ENCODE measurements at regions not wholly inside any gene's neighbourhood (a gene's known extent, or its start where the extent isn't known, plus 50 kb on each side); places are given as distances from the start of the nearest gene placed in this dataset.

DNA sequence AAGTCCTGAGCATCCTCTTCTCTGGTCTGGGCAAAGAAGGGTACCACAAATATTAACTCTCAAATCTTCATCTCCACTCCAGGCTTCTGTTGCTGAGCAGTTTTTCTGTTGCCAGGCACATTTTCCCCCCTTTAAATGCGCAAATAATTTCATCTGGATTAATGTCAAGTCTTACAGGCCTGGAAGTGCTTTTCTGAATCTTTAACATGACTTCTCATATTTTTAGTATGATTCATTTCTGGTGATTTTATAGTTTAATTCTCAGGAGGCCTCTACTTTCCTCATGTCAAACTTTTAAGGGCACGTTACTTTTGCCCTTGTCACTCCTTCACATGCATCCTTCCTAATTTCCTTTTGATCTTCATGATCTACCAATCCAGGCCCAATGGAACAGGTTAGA lies 510.2 kb downstream of the METTL15 start:
- TF ChIP-seq, protein P1, sequence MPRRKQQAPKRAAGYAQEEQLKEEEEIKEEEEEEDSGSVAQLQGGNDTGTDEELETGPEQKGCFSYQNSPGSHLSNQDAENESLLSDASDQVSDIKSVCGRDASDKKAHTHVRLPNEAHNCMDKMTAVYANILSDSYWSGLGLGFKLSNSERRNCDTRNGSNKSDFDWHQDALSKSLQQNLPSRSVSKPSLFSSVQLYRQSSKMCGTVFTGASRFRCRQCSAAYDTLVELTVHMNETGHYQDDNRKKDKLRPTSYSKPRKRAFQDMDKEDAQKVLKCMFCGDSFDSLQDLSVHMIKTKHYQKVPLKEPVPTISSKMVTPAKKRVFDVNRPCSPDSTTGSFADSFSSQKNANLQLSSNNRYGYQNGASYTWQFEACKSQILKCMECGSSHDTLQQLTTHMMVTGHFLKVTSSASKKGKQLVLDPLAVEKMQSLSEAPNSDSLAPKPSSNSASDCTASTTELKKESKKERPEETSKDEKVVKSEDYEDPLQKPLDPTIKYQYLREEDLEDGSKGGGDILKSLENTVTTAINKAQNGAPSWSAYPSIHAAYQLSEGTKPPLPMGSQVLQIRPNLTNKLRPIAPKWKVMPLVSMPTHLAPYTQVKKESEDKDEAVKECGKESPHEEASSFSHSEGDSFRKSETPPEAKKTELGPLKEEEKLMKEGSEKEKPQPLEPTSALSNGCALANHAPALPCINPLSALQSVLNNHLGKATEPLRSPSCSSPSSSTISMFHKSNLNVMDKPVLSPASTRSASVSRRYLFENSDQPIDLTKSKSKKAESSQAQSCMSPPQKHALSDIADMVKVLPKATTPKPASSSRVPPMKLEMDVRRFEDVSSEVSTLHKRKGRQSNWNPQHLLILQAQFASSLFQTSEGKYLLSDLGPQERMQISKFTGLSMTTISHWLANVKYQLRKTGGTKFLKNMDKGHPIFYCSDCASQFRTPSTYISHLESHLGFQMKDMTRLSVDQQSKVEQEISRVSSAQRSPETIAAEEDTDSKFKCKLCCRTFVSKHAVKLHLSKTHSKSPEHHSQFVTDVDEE (CRISPR knock-in tag; IDR thresholded peaks at IDR 0.05), result no peak
- TF ChIP-seq SNAI2 (CRISPR knock-in tag; IDR thresholded peaks at IDR 0.05) (no peak), PATZ1 (CRISPR knock-in tag; IDR thresholded peaks at IDR 0.05; ENCODE audit: borderline replicate concordance) (no peak)
